ENCODE measurements at regions not wholly inside any gene's neighbourhood (a gene's known extent, or its start where the extent isn't known, plus 50 kb on each side); places are given as distances from the start of the nearest gene placed in this dataset.
A peak's percentile ranks its signal among the peaks of the same experiment; 100 is the strongest.

GRCh38 chr6:1117530-1118286 is 194.2 kb upstream of the FOXQ1 start:
- peaks cover 0 to 7% (median 0%) of the 10 kb centered on the region in 3 donors for H3K4me1 ChIP-seq
- H3K4me3 ChIP-seq: no peak overlapping the region
- WGBS, 2 donors: 72 to 77% methylated on average over 6 of the region's 6 CpGs
- no peaks in the 10 kb centered on the region for H3K27me3 ChIP-seq
- no peaks in the 10 kb centered on the region for H3K9me3 ChIP-seq
- H3K36me3 ChIP-seq: no peaks in the 10 kb centered on the region
- no peak for TF ChIP-seq POLR2A (IDR thresholded peaks at IDR 0.05)
- TF ChIP-seq, protein P1, sequence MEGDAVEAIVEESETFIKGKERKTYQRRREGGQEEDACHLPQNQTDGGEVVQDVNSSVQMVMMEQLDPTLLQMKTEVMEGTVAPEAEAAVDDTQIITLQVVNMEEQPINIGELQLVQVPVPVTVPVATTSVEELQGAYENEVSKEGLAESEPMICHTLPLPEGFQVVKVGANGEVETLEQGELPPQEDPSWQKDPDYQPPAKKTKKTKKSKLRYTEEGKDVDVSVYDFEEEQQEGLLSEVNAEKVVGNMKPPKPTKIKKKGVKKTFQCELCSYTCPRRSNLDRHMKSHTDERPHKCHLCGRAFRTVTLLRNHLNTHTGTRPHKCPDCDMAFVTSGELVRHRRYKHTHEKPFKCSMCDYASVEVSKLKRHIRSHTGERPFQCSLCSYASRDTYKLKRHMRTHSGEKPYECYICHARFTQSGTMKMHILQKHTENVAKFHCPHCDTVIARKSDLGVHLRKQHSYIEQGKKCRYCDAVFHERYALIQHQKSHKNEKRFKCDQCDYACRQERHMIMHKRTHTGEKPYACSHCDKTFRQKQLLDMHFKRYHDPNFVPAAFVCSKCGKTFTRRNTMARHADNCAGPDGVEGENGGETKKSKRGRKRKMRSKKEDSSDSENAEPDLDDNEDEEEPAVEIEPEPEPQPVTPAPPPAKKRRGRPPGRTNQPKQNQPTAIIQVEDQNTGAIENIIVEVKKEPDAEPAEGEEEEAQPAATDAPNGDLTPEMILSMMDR (IDR thresholded peaks at IDR 0.05): no peak
- DNase-seq: no peak
- intact Hi-C loops (cut with DNase I): no loop called here
- H3K27ac ChIP-seq: no peak overlapping the region

GRCh38 chr6:1116149-1116548 is 195.7 kb upstream of the FOXQ1 start:
- Histone ChIP-seq H3K4me1 (peaks cover 0 to 13% (median 0%) of the 10 kb centered on the region in 3 donors), H3K9me3 (no peaks in the 10 kb centered on the region), H3K27ac (no peak overlapping the region), H3K27me3 (no peaks in the 10 kb centered on the region), H3K4me3 (no peak overlapping the region), H3K36me3 (no peaks in the 10 kb centered on the region)
- TF ChIP-seq POLR2A (IDR thresholded peaks at IDR 0.05): no peak
- TF ChIP-seq, protein P1 (IDR thresholded peaks at IDR 0.05): no peak
- no peak for DNase-seq
- intact Hi-C loops (cut with DNase I): no loop called here
- 80 to 88% methylated on average over 2 to 3 of the region's 3 CpGs for WGBS, 2 donors

- H3K27me3 ChIP-seq: no peaks in the 10 kb centered on the region
- peaks cover 0 to 28% (median 7%) of the 10 kb centered on the region in 3 donors for H3K4me1 ChIP-seq
- no peaks in the 10 kb centered on the region for H3K9me3 ChIP-seq
- intact Hi-C loops (cut with DNase I): no loop called here
- no peak for DNase-seq
- H3K4me3 ChIP-seq: no peak overlapping the region
- 34 to 49% methylated on average over 7 of the region's 7 CpGs for WGBS, 2 donors
- TF ChIP-seq, protein P1 (IDR thresholded peaks at IDR 0.05): no peak
- no peak for TF ChIP-seq POLR2A (IDR thresholded peaks at IDR 0.05)
- H3K36me3 ChIP-seq: no peaks in the 10 kb centered on the region
- H3K27ac ChIP-seq: peak overlapping the region in 3 of 4 donors; percentile 4 to 49 (median 21)
Observed at GRCh38 chr6:1113916-1114540, 197.9 kb upstream of the FOXQ1 start.

- no peak for DNase-seq
- peak overlapping the region in 1 of 4 donors; percentile 21 for H3K4me3 ChIP-seq
- WGBS, 2 donors: 36 to 44% methylated on average over 6 of the region's 6 CpGs
- H3K27me3 ChIP-seq: no peaks in the 10 kb centered on the region
- TF ChIP-seq, protein P1 (IDR thresholded peaks at IDR 0.05): no peak
- no peak for TF ChIP-seq POLR2A (IDR thresholded peaks at IDR 0.05)
- peak overlapping the region; percentile 6 to 68 (median 55) for H3K27ac ChIP-seq
- H3K36me3 ChIP-seq: no peaks in the 10 kb centered on the region
- intact Hi-C loops (cut with DNase I): no loop called here
- H3K4me1 ChIP-seq: peaks cover 0 to 35% (median 7%) of the 10 kb centered on the region in 3 donors
- H3K9me3 ChIP-seq: no peaks in the 10 kb centered on the region
Observed at GRCh38 chr6:1111361-1111760, 200.5 kb upstream of the FOXQ1 start.

- Histone ChIP-seq H3K36me3 (no peaks in the 10 kb centered on the region), H3K4me1 (peaks cover 0 to 39% (median 7%) of the 10 kb centered on the region in 3 donors), H3K27ac (peak overlapping the region; percentile 37 to 68 (median 55)), H3K9me3 (no peaks in the 10 kb centered on the region), H3K4me3 (peak overlapping the region in 1 of 4 donors; percentile 21), H3K27me3 (no peaks in the 10 kb centered on the region)
- TF ChIP-seq POLR2A (IDR thresholded peaks at IDR 0.05): no peak
- TF ChIP-seq, protein P1 (IDR thresholded peaks at IDR 0.05): no peak
- intact Hi-C loops (cut with DNase I): no loop called here
- WGBS, 2 donors: 38 to 54% methylated on average over 12 of the region's 12 CpGs
- DNase-seq: no peak
Observed at GRCh38 chr6:1110941-1111349, 201.0 kb upstream of the FOXQ1 start.

All from esophagus squamous epithelium (tissue), 5 donors.